GM12892 (cell line): ENCODE measurements at regions not wholly inside any gene's neighbourhood (a gene's known extent, or its start where the extent isn't known, plus 50 kb on each side); places are given as distances from the start of the nearest gene placed in this dataset.

ENCODE experiments used
- DNase-seq: peaks from one replicate; pipeline ENCODE4 v3.0.0; 2011; ENCODE audit not compliant: insufficient read length
- FAIRE-seq: peaks from 2 replicates; lab custom pipeline; 2011; peaks lifted over from hg19 to GRCh38; lab: Jason Lieb, UNC
- POLR2A ChIP-seq: IDR thresholded peaks from 2 replicates; pipeline ENCODE4 v1.6.1; 2011; ENCODE audit warnings: low read depth, low read length, control low read depth
- POLR2AphosphoS5 ChIP-seq: IDR thresholded peaks from 2 replicates; pipeline ENCODE4 v1.6.1; 2011; ENCODE audit warnings: low read depth, low read length, control low read depth
- TAF1 ChIP-seq: IDR thresholded peaks from 2 replicates; pipeline ENCODE4 v1.6.1; 2011; ENCODE audit warnings: low read depth, mild to moderate bottlenecking, control low read depth, low read length, borderline replicate concordance

DNA sequence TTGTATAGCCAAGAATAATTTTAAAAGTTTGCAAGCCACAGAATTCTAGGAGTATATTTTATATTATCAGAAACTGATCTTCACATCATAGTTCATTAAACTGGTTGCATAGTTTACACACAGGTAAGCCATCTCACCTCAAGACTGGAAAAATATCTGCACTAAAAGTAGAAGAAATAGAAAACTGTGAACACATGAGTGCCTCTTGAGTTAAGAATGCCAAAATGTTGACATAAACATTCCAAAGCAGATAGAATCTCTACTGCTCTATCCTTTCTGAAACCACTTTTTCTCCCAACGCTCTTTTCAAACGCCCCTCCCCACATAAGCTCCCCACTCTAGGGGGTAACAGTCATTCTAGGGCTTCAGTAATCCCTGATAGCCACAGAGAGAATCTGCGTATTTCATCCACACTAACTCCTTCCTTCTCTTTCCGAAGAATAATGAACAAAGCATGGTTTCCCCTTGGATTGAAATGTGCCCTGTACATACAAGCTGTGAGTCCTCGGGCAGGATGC lies 201.5 kb downstream of the IRS2 start:
- FAIRE-seq (no peak), DNase-seq (no peak)
- TF ChIP-seq TAF1 (no peak), POLR2A (no peak), POLR2AphosphoS5 (no peak)

DNA sequence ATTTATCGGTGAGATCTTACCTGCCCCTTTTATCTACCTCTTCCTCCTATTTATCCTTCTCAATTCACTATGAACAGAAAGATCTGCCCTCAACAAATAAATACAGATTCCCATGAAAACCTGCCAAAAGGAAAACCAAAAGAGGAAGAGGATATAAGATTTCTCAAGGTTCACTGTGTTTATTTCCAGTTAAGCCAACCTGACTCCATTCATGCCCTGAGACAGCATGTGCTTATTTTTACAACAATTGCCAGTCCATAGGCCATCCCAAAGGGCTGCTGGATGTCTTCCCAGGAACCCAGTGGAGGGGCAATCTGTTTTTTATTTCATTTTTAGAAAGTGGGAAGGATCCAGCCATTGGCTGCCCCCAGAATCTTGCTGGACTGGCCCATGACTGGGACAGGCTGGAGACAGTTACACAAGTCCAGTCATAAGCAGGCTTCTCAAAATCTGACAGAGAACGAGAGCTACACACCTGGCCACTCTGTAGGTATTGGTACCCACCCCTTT lies 209.1 kb downstream of the IRS2 start:
- no peak for TF ChIP-seq TAF1
- TF ChIP-seq POLR2AphosphoS5 = no peak
- TF ChIP-seq POLR2A = no peak
- no peak for FAIRE-seq
- DNase-seq = no peak

DNA sequence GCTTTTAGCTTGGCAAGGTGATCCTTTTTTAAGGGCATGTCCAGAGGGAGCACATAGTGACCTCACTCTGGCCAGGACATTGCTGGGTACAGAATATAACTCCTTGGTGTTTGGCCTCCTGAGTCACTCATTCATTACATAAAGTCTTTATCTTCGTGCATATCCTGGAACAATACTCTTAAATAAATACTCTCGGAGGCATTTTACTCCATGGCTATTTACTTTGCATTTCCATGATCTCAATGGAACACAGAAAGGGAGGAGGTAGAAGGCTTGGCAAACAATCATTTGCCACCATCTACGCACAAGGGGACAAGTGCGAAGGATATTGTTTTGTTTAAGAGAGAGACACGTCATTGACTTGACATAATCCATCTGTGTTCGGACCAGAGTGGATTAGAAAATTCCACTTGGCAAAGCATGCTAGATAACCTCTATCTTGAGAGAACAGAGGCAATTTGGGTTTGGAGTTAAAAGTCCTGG lies 210.0 kb downstream of the IRS2 start:
- TF ChIP-seq POLR2AphosphoS5 (no peak), TAF1 (no peak), POLR2A (no peak)
- DNase-seq (no peak), FAIRE-seq (no peak)

DNA sequence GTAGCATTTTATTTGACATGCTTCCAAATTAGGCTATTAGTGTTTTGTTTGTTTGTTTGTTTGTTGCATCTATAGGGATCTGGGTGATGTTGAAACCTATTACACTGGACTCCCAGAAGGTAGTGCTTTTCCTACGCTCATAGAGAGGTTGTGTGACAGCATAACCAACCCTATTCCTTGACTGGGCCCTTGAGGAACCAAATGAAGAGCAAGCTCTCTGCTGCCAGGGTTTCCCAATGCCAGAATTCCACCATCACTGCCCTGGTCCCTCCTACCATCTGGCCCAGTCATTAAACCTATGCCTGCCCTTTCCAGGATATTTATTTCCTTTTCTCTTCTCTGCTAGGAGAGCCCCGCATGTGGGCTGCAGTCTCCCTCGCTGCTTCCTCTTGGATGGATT lies 210.6 kb downstream of the IRS2 start:
- DNase-seq (no peak), FAIRE-seq (no peak)
- TF ChIP-seq TAF1 = no peak
- no peak for TF ChIP-seq POLR2A
- no peak for TF ChIP-seq POLR2AphosphoS5

DNA sequence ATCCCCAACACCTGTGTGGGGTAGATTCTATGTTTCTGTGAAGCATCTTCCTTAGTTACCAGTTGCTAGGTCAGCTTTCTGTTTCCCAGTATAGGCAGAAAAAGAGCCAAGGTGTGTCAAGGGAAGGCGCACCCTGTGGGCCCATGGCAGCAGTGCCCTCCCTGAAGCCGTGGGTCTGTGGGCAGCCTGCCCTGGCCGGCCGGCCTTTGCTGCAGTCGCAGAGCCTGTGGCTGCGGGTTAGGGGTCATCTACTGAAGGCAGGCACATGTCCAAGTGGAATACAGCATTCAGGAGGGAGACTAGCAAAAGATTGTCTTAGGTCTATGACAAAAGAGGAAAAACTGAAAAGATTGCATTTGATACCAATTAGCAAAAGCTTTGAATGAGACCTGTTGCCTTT lies 214.0 kb downstream of the IRS2 start:
- FAIRE-seq (no peak), DNase-seq (no peak)
- no peak for TF ChIP-seq TAF1
- TF ChIP-seq POLR2AphosphoS5 = no peak
- TF ChIP-seq POLR2A = no peak

DNA sequence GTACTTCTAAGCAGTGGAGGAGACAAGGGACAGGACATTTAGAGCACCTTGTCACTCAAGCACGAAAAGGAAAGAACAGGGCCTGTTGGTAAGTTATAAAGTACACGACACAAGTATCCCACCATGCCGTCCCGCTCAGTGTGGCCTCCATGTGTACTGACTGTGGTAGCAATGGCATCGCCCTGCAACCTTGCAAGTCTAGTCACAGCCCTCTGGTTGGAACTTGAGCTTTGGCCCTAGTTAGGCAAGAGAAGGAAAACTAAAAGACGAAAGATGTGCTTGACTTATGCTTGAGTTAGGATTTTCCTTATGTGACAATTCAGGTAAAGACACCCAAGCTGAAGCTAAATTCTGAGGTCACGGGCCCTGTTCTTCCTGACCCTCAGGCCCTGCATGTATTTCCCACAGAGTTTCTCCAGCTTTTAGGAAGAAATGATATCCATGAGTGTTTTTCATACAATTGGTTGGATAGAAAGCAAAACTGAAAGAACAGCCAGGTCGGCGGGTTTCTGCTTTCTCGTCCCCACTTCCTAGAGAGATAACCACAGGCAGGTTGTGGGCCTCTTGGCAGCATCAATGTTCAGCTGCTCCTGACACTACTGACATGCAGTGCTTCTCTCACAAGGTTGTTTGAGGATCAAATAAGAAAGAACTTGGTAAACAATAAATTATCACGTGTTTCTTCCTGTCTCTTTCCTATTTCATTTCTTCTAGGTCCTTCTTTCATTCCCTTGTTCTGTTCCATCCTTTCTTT lies 216.2 kb downstream of the IRS2 start:
- DNase-seq (peak; percentile 10), FAIRE-seq (no peak)
- TF ChIP-seq POLR2A = no peak
- no peak for TF ChIP-seq POLR2AphosphoS5
- TF ChIP-seq TAF1 = no peak

DNA sequence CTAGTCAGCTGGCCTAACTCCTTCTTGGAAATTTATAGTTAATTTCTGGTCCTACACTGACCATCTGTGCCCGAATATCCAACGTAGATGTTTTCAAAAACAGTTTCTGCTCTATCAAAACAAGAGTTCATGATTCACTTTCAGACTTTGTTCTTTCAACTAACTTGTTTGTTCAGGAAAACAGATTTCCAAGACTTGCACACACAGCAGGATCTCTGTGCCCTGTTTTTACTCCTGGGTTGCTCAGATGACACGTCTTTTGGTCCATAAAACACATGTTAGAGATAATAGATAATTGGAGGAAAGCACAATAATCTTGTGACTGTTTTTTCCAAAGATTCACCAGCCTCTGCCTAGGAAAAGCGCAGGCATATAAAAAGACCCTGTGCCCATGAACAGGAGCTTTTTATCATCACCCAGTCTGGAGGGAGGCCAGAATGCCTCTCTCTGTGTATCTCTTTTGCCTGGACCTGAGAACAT lies 218.0 kb downstream of the IRS2 start:
- no peak for FAIRE-seq
- DNase-seq = no peak
- TF ChIP-seq TAF1 = no peak

DNA sequence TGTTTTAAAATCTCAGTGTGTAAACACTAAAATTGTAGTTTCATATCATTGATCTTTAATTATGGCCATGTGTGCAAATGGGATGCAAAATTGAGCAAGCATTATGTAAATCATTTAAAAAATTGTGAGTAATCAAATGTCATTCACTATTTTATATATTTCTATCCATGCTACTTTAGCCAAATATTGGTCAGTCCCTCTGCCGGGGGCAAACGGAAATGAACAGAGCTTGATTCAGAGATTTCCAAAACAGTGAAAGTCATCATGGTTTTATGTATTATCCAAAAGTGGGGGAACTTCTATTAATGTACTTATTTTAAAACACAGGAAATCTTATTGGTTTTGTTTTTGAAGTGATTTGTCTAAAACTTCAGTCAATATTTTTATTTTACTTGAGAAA lies 219.1 kb downstream of the IRS2 start:
- FAIRE-seq (no peak), DNase-seq (no peak)
- no peak for TF ChIP-seq POLR2A
- no peak for TF ChIP-seq TAF1
- no peak for TF ChIP-seq POLR2AphosphoS5

DNA sequence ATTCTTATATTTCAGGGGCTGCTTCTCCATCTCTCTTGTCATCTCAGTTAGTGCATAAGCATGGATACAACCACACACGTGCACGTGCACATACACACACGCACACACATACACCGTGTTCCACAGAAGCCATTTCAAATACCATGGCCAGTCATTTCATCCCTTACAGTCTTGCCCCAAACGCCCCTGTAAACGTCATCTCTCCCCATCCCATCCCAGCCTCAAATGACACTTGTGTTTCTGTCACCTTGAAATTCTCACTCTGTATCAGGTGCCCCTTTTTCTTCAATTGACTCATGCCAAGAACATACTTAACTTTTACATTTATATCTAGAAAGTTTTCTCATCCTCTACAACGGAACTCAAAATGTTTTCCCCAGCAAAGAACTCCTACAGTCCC lies 220.5 kb downstream of the IRS2 start:
- no peak for FAIRE-seq
- no peak for DNase-seq
- TF ChIP-seq POLR2AphosphoS5 (no peak), POLR2A (no peak), TAF1 (no peak)

DNA sequence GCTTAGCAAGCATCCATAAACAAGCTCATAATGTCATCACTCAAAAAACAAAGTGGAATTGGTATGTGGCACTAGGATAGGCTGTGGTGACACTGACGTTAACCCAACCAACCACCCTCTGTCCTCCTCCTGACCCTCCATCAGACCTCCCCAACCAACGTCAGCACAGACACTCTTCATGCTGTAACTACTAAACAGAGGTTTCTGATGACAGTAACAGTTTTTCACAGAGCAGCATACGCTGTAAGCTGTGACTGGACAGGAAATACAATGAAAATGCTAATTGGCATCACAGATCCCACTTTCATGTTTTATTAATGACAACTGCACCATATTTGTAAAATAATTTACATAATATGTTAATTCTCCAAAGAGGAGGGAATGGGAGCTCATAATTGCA lies 238.0 kb downstream of the IRS2 start:
- FAIRE-seq (no peak), DNase-seq (no peak)
- no peak for TF ChIP-seq POLR2A
- no peak for TF ChIP-seq POLR2AphosphoS5
- TF ChIP-seq TAF1 = no peak

DNA sequence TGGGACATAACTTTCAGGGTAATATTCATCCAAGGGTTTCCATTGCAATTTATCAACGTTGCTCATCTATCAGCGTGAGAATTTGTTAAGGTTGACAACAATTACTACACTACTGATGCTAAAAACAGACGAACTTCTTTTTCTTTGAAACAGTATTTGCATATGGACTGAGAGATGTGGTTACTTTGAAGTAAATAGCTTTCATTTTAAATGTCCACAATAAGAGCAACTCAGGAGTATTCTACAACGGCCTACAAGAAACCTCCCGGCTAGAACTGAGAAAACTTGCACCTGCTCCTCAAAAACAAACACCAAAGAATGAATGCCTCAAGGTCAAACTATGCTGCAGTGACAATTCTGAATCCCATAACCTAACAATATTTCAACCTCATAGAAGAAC lies 238.4 kb downstream of the IRS2 start:
- TF ChIP-seq TAF1 (no peak), POLR2A (no peak), POLR2AphosphoS5 (no peak)
- DNase-seq (no peak), FAIRE-seq (no peak)

DNA sequence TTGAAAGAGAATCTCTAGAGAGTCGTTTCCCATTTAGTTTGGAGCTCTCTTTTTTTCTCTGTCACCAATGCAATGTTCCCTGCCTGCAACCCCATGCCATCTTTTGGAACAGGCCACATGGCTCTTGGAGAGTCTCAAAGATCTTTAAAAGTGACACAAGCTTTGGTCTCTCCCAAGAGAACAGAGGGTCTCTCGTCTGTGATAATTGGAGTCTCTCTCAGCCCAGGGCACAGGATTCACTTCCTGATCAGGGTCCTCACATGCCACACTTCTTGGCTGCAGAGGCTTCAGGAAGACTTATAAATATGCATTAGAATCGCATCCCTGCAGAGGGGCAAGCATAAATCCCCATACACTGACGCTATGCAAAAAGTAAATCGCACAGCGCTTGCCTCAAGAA lies 240.5 kb downstream of the IRS2 start:
- FAIRE-seq (no peak), DNase-seq (no peak)
- no peak for TF ChIP-seq TAF1
- TF ChIP-seq POLR2A = no peak
- no peak for TF ChIP-seq POLR2AphosphoS5
